Naive B cell (primary cell): ENCODE measurements at regions not wholly inside any gene's neighbourhood (a gene's known extent, or its start where the extent isn't known, plus 50 kb on each side); places are given as distances from the start of the nearest gene placed in this dataset.

Experiments
- ATAC-seq, 2 donors: fragments of 150-1000 bp; cut with Tn5 transposase; 2 replicates each; pipeline ENCODE4 v1.10.0; 2021; ENCODE audit warnings: low read depth in 2 of 2, mild to moderate bottlenecking in 2 of 2, moderate library complexity in 2 of 2
- DNase-seq: peaks from one replicate; pipeline ENCODE4 v3.0.0; 2022
- H3K27ac Mint-ChIP-seq, 6 donors: one replicate each; pipeline ENCODE4 v1.8.0; 2020 to 2022; ENCODE audit warnings: mild to moderate bottlenecking in 6 of 6, mixed read lengths in 6 of 6, moderate library complexity in 5 of 6, inconsistent platforms in 2 of 6
- H3K27me3 Mint-ChIP-seq, 3 donors: one replicate each; pipeline ENCODE4 v1.8.0; 2021 to 2022; ENCODE audit warnings: mixed read lengths in 3 of 3, mild to moderate bottlenecking in 1 of 3
- H3K36me3 Mint-ChIP-seq, 2 donors: one replicate each; pipeline ENCODE4 v1.8.0; 2020 to 2022; ENCODE audit warnings: mixed read lengths in 2 of 2, inconsistent platforms in 1 of 2, mild to moderate bottlenecking in 1 of 2
- H3K4me1 Mint-ChIP-seq, 3 donors: one replicate each; pipeline ENCODE4 v1.8.0; 2020 to 2022; ENCODE audit warnings: mixed read lengths in 3 of 3, inconsistent platforms in 1 of 3, mild to moderate bottlenecking in 1 of 3, moderate library complexity in 1 of 3
- H3K4me3 Mint-ChIP-seq, 8 donors: one replicate each; pipeline ENCODE4 v1.8.0; 2020 to 2022; ENCODE audit warnings: mild to moderate bottlenecking in 8 of 8, mixed read lengths in 8 of 8, moderate library complexity in 8 of 8, inconsistent platforms in 2 of 8
- H3K9me3 Mint-ChIP-seq, 7 donors: one replicate each; pipeline ENCODE4 v1.8.0; 2020 to 2022; ENCODE audit warnings: mixed read lengths in 7 of 7, mild to moderate bottlenecking in 5 of 7, inconsistent platforms in 2 of 7, moderate library complexity in 1 of 7

- Mint-ChIP-seq H3K36me3 (no peaks in the 10 kb centered on the region), H3K27ac (no peak overlapping the region), H3K4me1 (no peaks in the 10 kb centered on the region), H3K4me3 (no peak overlapping the region), H3K9me3 (peaks cover 0 to 2% (median 0%) of the 10 kb centered on the region in 7 donors), H3K27me3 (peaks cover 5 to 18% (median 9%) of the 10 kb centered on the region in 3 donors)
- ATAC-seq (no peak), DNase-seq (no peak)
These were observed 73.8 kb upstream of the FAM98A start for GRCh38 chr2:33672896-33673295.

GRCh38 chr2:33672389-33672788 lies 73.3 kb upstream of the FAM98A start:
- Mint-ChIP-seq H3K9me3 (peaks cover 0 to 2% (median 0%) of the 10 kb centered on the region in 7 donors), H3K4me3 (no peak overlapping the region), H3K4me1 (no peaks in the 10 kb centered on the region), H3K27ac (no peak overlapping the region), H3K36me3 (no peaks in the 10 kb centered on the region), H3K27me3 (peaks cover 5 to 18% (median 9%) of the 10 kb centered on the region in 3 donors)
- DNase-seq, result no peak
- no peak for ATAC-seq

- no peak for ATAC-seq
- H3K36me3 Mint-ChIP-seq, result no peaks in the 10 kb centered on the region
These were observed 72.1 kb upstream of the FAM98A start for GRCh38 chr2:33671198-33671597.

DNA sequence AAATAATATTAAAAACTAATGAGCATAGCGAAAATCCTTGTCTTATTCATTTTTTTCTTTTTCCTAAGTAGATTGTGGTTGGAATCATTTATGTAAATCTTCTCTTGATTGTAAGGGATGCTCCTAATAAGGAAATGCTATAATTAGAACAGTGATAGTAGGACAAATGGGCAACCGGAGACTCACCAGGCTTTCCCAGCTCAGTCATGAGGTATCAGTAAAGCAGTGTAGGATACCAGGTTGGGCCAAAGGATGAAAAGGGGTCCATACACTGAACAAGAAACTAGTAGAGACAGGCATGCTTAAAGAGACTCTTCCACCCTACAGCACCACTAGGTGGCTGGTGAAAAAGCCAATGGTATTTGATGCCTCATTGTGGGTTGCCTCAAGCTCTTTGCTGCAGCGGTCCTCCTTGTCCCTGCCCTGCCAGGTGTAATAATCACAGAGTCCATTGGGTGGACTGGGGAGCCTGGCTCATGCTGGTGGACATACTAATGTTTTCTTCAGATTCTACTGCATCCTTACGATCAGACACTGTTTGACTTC lies 71.4 kb upstream of the FAM98A start:
- Mint-ChIP-seq H3K27ac (no peak overlapping the region), H3K27me3 (peaks cover 5 to 18% (median 9%) of the 10 kb centered on the region in 3 donors), H3K9me3 (peaks cover 0 to 7% (median 6%) of the 10 kb centered on the region in 7 donors), H3K4me1 (no peaks in the 10 kb centered on the region), H3K4me3 (no peak overlapping the region), H3K36me3 (no peaks in the 10 kb centered on the region)
- ATAC-seq, result no peak
- no peak for DNase-seq

More at GRCh38 chr2:33671198-33671597, 72.1 kb upstream of the FAM98A start:
- H3K27ac Mint-ChIP-seq, result no peak overlapping the region
- peaks cover 0 to 6% (median 0%) of the 10 kb centered on the region in 7 donors for H3K9me3 Mint-ChIP-seq
- no peak for DNase-seq
- H3K27me3 Mint-ChIP-seq, result peaks cover 5 to 18% (median 9%) of the 10 kb centered on the region in 3 donors
- no peak overlapping the region for H3K4me3 Mint-ChIP-seq
- H3K4me1 Mint-ChIP-seq, result no peaks in the 10 kb centered on the region

DNA sequence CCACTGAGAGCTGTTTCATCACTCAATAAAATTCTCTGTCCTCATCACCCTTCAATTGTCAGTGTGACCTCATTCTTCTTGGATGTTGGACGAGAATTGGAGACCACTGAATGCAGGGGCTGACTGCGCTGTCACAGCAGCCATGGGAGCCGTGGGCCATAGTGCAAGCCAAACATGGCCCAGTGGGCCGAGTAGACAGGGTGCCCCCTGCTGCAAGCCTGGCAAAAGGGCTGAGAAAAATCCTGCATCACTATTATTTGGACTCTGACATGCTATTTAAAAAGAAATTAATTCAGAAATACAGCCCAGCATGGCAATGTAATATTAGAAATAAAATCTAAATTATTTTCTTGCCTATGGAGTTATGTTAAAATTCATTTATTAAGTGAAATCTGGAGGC lies 67.8 kb upstream of the FAM98A start:
- Mint-ChIP-seq H3K9me3 (peaks cover 0 to 29% (median 18%) of the 10 kb centered on the region in 7 donors), H3K36me3 (peaks cover 0 to 5% of the 10 kb centered on the region in 2 donors), H3K27me3 (peaks cover 0 to 9% (median 9%) of the 10 kb centered on the region in 3 donors), H3K27ac (no peak overlapping the region), H3K4me3 (no peak overlapping the region), H3K4me1 (no peaks in the 10 kb centered on the region)
- ATAC-seq (no peak), DNase-seq (no peak)

DNA sequence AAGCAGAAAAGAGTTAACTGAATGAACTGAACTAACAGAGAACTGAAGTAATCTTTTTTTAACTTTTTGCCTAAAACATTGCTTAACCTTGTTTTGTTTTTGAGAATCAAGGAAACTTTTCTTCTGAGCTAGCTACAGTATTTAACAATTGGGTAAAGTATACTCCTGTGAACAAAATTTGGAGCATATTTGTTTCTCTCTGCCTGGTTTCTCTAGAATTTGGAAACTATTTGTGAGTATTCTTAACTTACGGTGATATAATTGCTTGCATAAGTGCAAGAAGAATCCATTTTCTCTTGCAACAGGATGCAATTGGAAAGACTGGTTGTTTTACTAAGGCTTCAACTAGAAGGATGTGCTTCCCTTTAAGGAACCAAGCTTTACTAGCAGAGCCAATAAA lies 65.9 kb upstream of the FAM98A start:
- peaks cover 0 to 5% of the 10 kb centered on the region in 2 donors for H3K36me3 Mint-ChIP-seq
- DNase-seq, result no peak
- peaks cover 0 to 29% (median 18%) of the 10 kb centered on the region in 7 donors for H3K9me3 Mint-ChIP-seq
- H3K27ac Mint-ChIP-seq, result no peak overlapping the region
- no peaks in the 10 kb centered on the region for H3K4me1 Mint-ChIP-seq
- H3K27me3 Mint-ChIP-seq, result peaks cover 0 to 3% (median 0%) of the 10 kb centered on the region in 3 donors
- ATAC-seq, result no peak
- no peak overlapping the region for H3K4me3 Mint-ChIP-seq

- no peak for ATAC-seq
- Mint-ChIP-seq H3K9me3 (peaks cover 0 to 41% (median 19%) of the 10 kb centered on the region in 7 donors), H3K27me3 (peaks cover 0 to 8% (median 5%) of the 10 kb centered on the region in 3 donors), H3K4me1 (no peaks in the 10 kb centered on the region), H3K27ac (no peak overlapping the region), H3K4me3 (no peak overlapping the region), H3K36me3 (peaks cover 0 to 5% of the 10 kb centered on the region in 2 donors)
- DNase-seq, result no peak
These were observed 61.5 kb upstream of the FAM98A start for GRCh38 chr2:33660416-33661123.

- DNase-seq, result no peak
- Mint-ChIP-seq H3K4me1 (no peaks in the 10 kb centered on the region), H3K36me3 (peaks cover 6 to 7% of the 10 kb centered on the region in 2 donors), H3K27me3 (peaks cover 4 to 24% (median 16%) of the 10 kb centered on the region in 3 donors), H3K4me3 (no peak overlapping the region), H3K9me3 (peaks cover 0 to 24% (median 9%) of the 10 kb centered on the region in 7 donors), H3K27ac (no peak overlapping the region)
- no peak for ATAC-seq
These were observed 56.7 kb upstream of the FAM98A start for GRCh38 chr2:33655626-33656320.

- Mint-ChIP-seq H3K27me3 (peaks cover 12 to 31% (median 13%) of the 10 kb centered on the region in 3 donors), H3K4me3 (no peak overlapping the region), H3K9me3 (peaks cover 0 to 24% (median 9%) of the 10 kb centered on the region in 7 donors), H3K36me3 (peaks cover 6 to 7% of the 10 kb centered on the region in 2 donors), H3K4me1 (no peaks in the 10 kb centered on the region), H3K27ac (no peak overlapping the region)
- DNase-seq (no peak), ATAC-seq (no peak)
These were observed 53.7 kb upstream of the FAM98A start for GRCh38 chr2:33652830-33653229.

GRCh38 chr2:33650171-33650570 lies 51.1 kb upstream of the FAM98A start:
- H3K9me3 Mint-ChIP-seq, result peaks cover 0 to 13% (median 9%) of the 10 kb centered on the region in 7 donors
- H3K27ac Mint-ChIP-seq, result no peak overlapping the region
- H3K27me3 Mint-ChIP-seq, result peaks cover 12 to 40% (median 13%) of the 10 kb centered on the region in 3 donors
- no peaks in the 10 kb centered on the region for H3K4me1 Mint-ChIP-seq
- H3K36me3 Mint-ChIP-seq, result peaks cover 6 to 8% of the 10 kb centered on the region in 2 donors
- H3K4me3 Mint-ChIP-seq, result no peak overlapping the region
- DNase-seq (no peak), ATAC-seq (no peak)
